GM18507 (cell line): ENCODE measurements at regions not wholly inside any gene's neighbourhood (a gene's known extent, or its start where the extent isn't known, plus 50 kb on each side); places are given as distances from the start of the nearest gene placed in this dataset.

Source experiments
- DNase-seq: peaks from one replicate; pipeline ENCODE4 v3.0.0; 2011; ENCODE audit warnings: low read depth; ENCODE audit not compliant: insufficient read length; ENCODE audit errors: extremely low spot score
- FAIRE-seq: peaks from 2 replicates; lab custom pipeline; 2011; peaks lifted over from hg19 to GRCh38; lab: Jason Lieb, UNC

- no peak for FAIRE-seq
- DNase-seq = no peak
Observed at GRCh38 chr12:92650228-92650822, 52.5 kb upstream of the PLEKHG7 start.

GRCh38 chr12:92649511-92650227, 53.1 kb upstream of the PLEKHG7 start:
- DNase-seq (peak; percentile 18), FAIRE-seq (peak; percentile 98)

GRCh38 chr12:92648242-92649031, 54.4 kb upstream of the PLEKHG7 start:
- FAIRE-seq (no peak), DNase-seq (no peak)

GRCh38 chr12:92641291-92641690, 61.5 kb upstream of the PLEKHG7 start:
- FAIRE-seq (no peak), DNase-seq (no peak)

GRCh38 chr12:92640691-92641090, 62.1 kb upstream of the PLEKHG7 start:
- no peak for DNase-seq
- FAIRE-seq = no peak

GRCh38 chr12:92639017-92639416, 63.8 kb upstream of the PLEKHG7 start:
- FAIRE-seq (no peak), DNase-seq (no peak)

GRCh38 chr12:92634730-92635129, 68.1 kb upstream of the PLEKHG7 start:
- no peak for FAIRE-seq

GRCh38 chr12:92634202-92634601, 68.6 kb upstream of the PLEKHG7 start:
- FAIRE-seq (no peak), DNase-seq (no peak)

More at GRCh38 chr12:92634730-92635129, 68.1 kb upstream of the PLEKHG7 start:
- DNase-seq = no peak

GRCh38 chr12:92630968-92631367, 71.8 kb upstream of the PLEKHG7 start:
- no peak for FAIRE-seq
- DNase-seq = no peak

GRCh38 chr12:92629349-92630065, 73.3 kb upstream of the PLEKHG7 start:
- no peak for DNase-seq

GRCh38 chr12:92628476-92628875, 74.3 kb upstream of the PLEKHG7 start:
- FAIRE-seq (no peak), DNase-seq (no peak)

More at GRCh38 chr12:92629349-92630065, 73.3 kb upstream of the PLEKHG7 start:
- FAIRE-seq = no peak

GRCh38 chr12:92627511-92627910, 75.3 kb upstream of the PLEKHG7 start:
- FAIRE-seq (no peak), DNase-seq (no peak)

GRCh38 chr12:92625639-92626310, 77.0 kb upstream of the PLEKHG7 start:
- no peak for FAIRE-seq
- DNase-seq = no peak

- FAIRE-seq = no peak
- no peak for DNase-seq
Observed at GRCh38 chr12:92624236-92624635, 78.6 kb upstream of the PLEKHG7 start.

GRCh38 chr12:92623386-92623785, 79.4 kb upstream of the PLEKHG7 start:
- DNase-seq = no peak

GRCh38 chr12:92621833-92622232, 81.0 kb upstream of the PLEKHG7 start:
- FAIRE-seq (no peak), DNase-seq (no peak)

More at GRCh38 chr12:92623386-92623785, 79.4 kb upstream of the PLEKHG7 start:
- FAIRE-seq = no peak

GRCh38 chr12:92621312-92621711, 81.5 kb upstream of the PLEKHG7 start:
- DNase-seq = no peak
- FAIRE-seq = no peak

- no peak for DNase-seq
- FAIRE-seq = no peak
Observed at GRCh38 chr12:92619730-92620684, 82.8 kb upstream of the PLEKHG7 start.
